HG02763 (cell line): ENCODE measurements at regions not wholly inside any gene's neighbourhood (a gene's known extent, or its start where the extent isn't known, plus 50 kb on each side); places are given as distances from the start of the nearest gene placed in this dataset.

Experiments
- ATAC-seq: cut with Tn5 transposase; IDR thresholded peaks from one replicate; pipeline ENCODE4 v1.9.1; 2021; ENCODE audit warnings: mild to moderate bottlenecking, moderate library complexity; ENCODE audit not compliant: unreplicated experiment

- no peak for ATAC-seq
Observed at GRCh38 chr6:156313037-156313436, 464.1 kb upstream of the ARID1B start.

- ATAC-seq, result no peak
Observed at GRCh38 chr6:156311291-156311690, 465.9 kb upstream of the ARID1B start.

- no peak for ATAC-seq
Observed at GRCh38 chr6:156310701-156311100, 466.5 kb upstream of the ARID1B start.

GRCh38 chr6:156309017-156309416 is 468.2 kb upstream of the ARID1B start:
- ATAC-seq, result no peak

GRCh38 chr6:156308604-156309003 is 468.6 kb upstream of the ARID1B start:
- ATAC-seq, result no peak

GRCh38 chr6:156306531-156306930 is 470.6 kb upstream of the ARID1B start:
- ATAC-seq, result no peak

GRCh38 chr6:156283091-156283490 is 494.1 kb upstream of the ARID1B start:
- ATAC-seq, result no peak

- no peak for ATAC-seq
Observed at GRCh38 chr6:156282087-156282486, 495.1 kb upstream of the ARID1B start.

- ATAC-seq, result no peak
Observed at GRCh38 chr6:156281266-156281665, 495.9 kb upstream of the ARID1B start.

- no peak for ATAC-seq
Observed at GRCh38 chr6:156280065-156280464, 497.1 kb upstream of the ARID1B start.

- peak; percentile 86 for ATAC-seq
Observed at GRCh38 chr6:156279261-156279969, 497.8 kb upstream of the ARID1B start.

- ATAC-seq, result no peak
Observed at GRCh38 chr6:156273065-156273711, 504.0 kb upstream of the ARID1B start.

GRCh38 chr6:156269751-156270369 is 507.3 kb upstream of the ARID1B start:
- ATAC-seq, result no peak

GRCh38 chr6:156268849-156269248 is 508.3 kb upstream of the ARID1B start:
- no peak for ATAC-seq

GRCh38 chr6:156262014-156262413 is 515.2 kb upstream of the ARID1B start:
- ATAC-seq, result no peak

- no peak for ATAC-seq
Observed at GRCh38 chr6:156260815-156261214, 516.4 kb upstream of the ARID1B start.

- ATAC-seq, result no peak
Observed at GRCh38 chr6:156258981-156259380, 518.2 kb upstream of the ARID1B start.

- no peak for ATAC-seq
Observed at GRCh38 chr6:156256161-156256560, 521.0 kb upstream of the ARID1B start.

- no peak for ATAC-seq
Observed at GRCh38 chr6:156254240-156254639, 522.9 kb upstream of the ARID1B start.

GRCh38 chr6:156250593-156250992 is 526.6 kb upstream of the ARID1B start:
- ATAC-seq, result no peak

- ATAC-seq, result no peak
Observed at GRCh38 chr6:156242206-156242605, 535.0 kb upstream of the ARID1B start.
